SK-N-SH treated with all-trans-retinoic acid at 6 μM for 48 hours (cell line): ENCODE measurements at regions not wholly inside any gene's neighbourhood (a gene's known extent, or its start where the extent isn't known, plus 50 kb on each side); places are given as distances from the start of the nearest gene placed in this dataset.
A peak's percentile ranks its signal among the peaks of the same experiment; 100 is the strongest.

Experiments
- ATAC-seq: fragments of 200-7000 bp; cut with Tn5 transposase; 3 replicates; pipeline ENCODE4 v1.9.1; 2020; ENCODE audit warnings: mild to moderate bottlenecking, moderate library complexity
- ARNTL ChIP-seq: fragments of 450-650 bp; formaldehyde crosslinking; IDR thresholded peaks from 2 replicates; pipeline ENCODE4 v1.5.0; 2020; ENCODE audit warnings: low read depth, mild to moderate bottlenecking, moderate library complexity, borderline replicate concordance
- CSDC2 ChIP-seq: fragments of 250-450 bp; sonication (Bioruptor Pico); IDR thresholded peaks from 2 replicates; pipeline ENCODE4 v1.5.0; 2020; ENCODE audit warnings: mild to moderate bottlenecking, moderate library complexity
- ESRRG ChIP-seq: fragments of 250-450 bp; sonication (Bioruptor Pico); IDR thresholded peaks from 2 replicates; pipeline ENCODE4 v1.6.1; 2021; ENCODE audit warnings: mild to moderate bottlenecking
- GLIS3 ChIP-seq: fragments of 250-450 bp; sonication (Bioruptor Pico); IDR thresholded peaks from 2 replicates; pipeline ENCODE4 v1.5.0; 2020; ENCODE audit warnings: mild to moderate bottlenecking, moderate library complexity
- ISL1 ChIP-seq: fragments of 250-450 bp; sonication (Bioruptor Pico); IDR thresholded peaks from 2 replicates; pipeline ENCODE4 v2.1.2; 2022; ENCODE audit warnings: mild to moderate bottlenecking, moderate library complexity
- OSR1 ChIP-seq: fragments of 250-450 bp; sonication (Bioruptor Pico); IDR thresholded peaks from 2 replicates; pipeline ENCODE4 v1.8.0; 2022; ENCODE audit warnings: moderate library complexity, mild to moderate bottlenecking, inconsistent platforms
- PPARA ChIP-seq: fragments of 250-450 bp; sonication (Bioruptor Pico); IDR thresholded peaks from 2 replicates; pipeline ENCODE4 v1.5.0; 2020; ENCODE audit warnings: mild to moderate bottlenecking, borderline replicate concordance
- RARB ChIP-seq: fragments of 250-450 bp; sonication (Bioruptor Pico); IDR thresholded peaks from 2 replicates; pipeline ENCODE4 v1.8.0; 2021; ENCODE audit warnings: mild to moderate bottlenecking, moderate library complexity
- SNAI2 ChIP-seq: fragments of 250-450 bp; sonication (Bioruptor Pico); IDR thresholded peaks from 2 replicates; pipeline ENCODE4 v1.5.0; 2020; ENCODE audit warnings: mild to moderate bottlenecking, moderate library complexity
- TCF4 ChIP-seq: fragments of 250-450 bp; sonication (Bioruptor Pico); IDR thresholded peaks from 2 replicates; pipeline ENCODE4 v1.8.0; 2021; ENCODE audit warnings: mild to moderate bottlenecking, moderate library complexity, borderline replicate concordance
- TOX ChIP-seq: fragments of 250-450 bp; sonication (Bioruptor Pico); IDR thresholded peaks from 2 replicates; pipeline ENCODE4 v1.8.0; 2021; ENCODE audit warnings: mild to moderate bottlenecking, moderate library complexity, borderline replicate concordance
- ZC3H10 ChIP-seq: fragments of 250-450 bp; sonication (Bioruptor Pico); IDR thresholded peaks from 2 replicates; pipeline ENCODE4 v1.5.1; 2021; ENCODE audit warnings: mild to moderate bottlenecking, moderate library complexity
- ZFP3 ChIP-seq: fragments of 250-450 bp; sonication (Bioruptor Pico); IDR thresholded peaks from 2 replicates; pipeline ENCODE4 v1.5.0; 2020; ENCODE audit warnings: mild to moderate bottlenecking, moderate library complexity
- ZNF565 ChIP-seq: fragments of 450-650 bp; formaldehyde crosslinking; conservative IDR thresholded peaks from 2 replicates; pipeline ENCODE4 v1.5.0; 2020; ENCODE audit warnings: low read depth, mild to moderate bottlenecking, moderate library complexity
- ZNF8 ChIP-seq: fragments of 450-650 bp; formaldehyde crosslinking; IDR thresholded peaks from 2 replicates; pipeline ENCODE4 v1.5.0; 2020; ENCODE audit warnings: mild to moderate bottlenecking, moderate library complexity
- TF ChIP-seq, protein P1 (sequence below): fragments of 250-450 bp; sonication (Bioruptor Pico); IDR thresholded peaks from 2 replicates; pipeline ENCODE4 v1.8.0; 2021; ENCODE audit warnings: low read depth, mild to moderate bottlenecking, moderate library complexity, borderline replicate concordance
- TF ChIP-seq, protein P2 (sequence below): fragments of 250-450 bp; sonication (Bioruptor Pico); IDR thresholded peaks from 2 replicates; pipeline ENCODE4 v1.5.0; 2020; ENCODE audit warnings: mild to moderate bottlenecking, moderate library complexity
- TF ChIP-seq, protein P3 (sequence below): fragments of 250-450 bp; sonication (Bioruptor Pico); IDR thresholded peaks from 2 replicates; pipeline ENCODE4 v1.5.1; 2021; ENCODE audit warnings: mild to moderate bottlenecking, moderate library complexity

DNA sequence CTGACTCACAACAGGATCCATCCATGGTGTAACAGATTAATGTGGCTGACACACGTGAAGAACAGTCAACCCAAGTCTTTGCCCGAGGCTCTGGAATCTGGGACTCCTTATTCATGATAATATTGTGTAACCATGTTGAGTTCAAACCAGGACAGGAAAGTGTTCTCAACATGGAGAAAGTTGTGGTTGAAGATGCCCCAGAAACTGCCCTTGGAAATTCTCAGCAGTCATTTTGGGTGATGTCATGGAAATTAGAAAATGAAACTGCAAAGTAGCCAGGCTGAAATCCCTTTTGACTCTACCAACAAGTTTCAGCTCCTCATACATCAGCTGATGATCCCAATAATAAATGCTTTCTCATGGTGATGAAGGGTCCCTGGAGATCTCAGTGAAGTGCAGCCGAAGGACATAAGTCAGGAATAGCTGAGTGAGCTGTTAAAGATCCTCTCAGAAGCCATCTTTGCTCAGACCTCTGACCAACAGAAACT lies 307.7 kb downstream of the TNS1 start:
- ATAC-seq = no peak; the same call in 1 of the 3 replicates

DNA sequence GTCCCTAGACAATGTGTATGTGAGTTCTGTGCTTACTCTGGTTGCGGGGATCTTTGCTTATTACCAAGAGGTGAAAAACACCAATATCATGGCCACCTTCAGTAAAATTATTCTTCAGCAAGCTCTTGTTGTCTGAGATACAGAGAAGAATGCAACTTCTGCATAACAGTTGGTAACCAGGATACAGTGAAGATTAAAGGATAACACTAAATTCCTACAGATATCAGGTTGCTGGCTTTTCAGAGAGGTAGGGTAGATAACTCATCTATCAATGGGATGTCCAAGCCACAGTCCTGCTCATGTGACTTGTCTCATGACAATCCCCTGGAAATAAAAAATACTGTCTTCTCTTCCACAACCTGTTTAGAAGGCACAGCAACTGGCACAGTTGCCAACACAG lies 308.5 kb downstream of the TNS1 start:
- TF ChIP-seq ZFP3 (CRISPR knock-in tag) (no peak), OSR1 (no peak), TCF4 (CRISPR knock-in tag) (no peak), ESRRG (CRISPR knock-in tag) (no peak), ZNF565 (CRISPR knock-in tag) (no peak), RARB (no peak), PPARA (no peak), SNAI2 (CRISPR knock-in tag) (no peak)
- TF ChIP-seq, protein P1, sequence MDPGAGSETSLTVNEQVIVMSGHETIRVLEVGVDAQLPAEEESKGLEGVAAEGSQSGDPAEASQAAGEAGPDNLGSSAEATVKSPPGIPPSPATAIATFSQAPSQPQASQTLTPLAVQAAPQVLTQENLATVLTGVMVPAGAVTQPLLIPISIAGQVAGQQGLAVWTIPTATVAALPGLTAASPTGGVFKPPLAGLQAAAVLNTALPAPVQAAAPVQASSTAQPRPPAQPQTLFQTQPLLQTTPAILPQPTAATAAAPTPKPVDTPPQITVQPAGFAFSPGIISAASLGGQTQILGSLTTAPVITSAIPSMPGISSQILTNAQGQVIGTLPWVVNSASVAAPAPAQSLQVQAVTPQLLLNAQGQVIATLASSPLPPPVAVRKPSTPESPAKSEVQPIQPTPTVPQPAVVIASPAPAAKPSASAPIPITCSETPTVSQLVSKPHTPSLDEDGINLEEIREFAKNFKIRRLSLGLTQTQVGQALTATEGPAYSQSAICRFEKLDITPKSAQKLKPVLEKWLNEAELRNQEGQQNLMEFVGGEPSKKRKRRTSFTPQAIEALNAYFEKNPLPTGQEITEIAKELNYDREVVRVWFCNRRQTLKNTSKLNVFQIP (CRISPR knock-in tag) = no peak
- TF ChIP-seq, protein P2, sequence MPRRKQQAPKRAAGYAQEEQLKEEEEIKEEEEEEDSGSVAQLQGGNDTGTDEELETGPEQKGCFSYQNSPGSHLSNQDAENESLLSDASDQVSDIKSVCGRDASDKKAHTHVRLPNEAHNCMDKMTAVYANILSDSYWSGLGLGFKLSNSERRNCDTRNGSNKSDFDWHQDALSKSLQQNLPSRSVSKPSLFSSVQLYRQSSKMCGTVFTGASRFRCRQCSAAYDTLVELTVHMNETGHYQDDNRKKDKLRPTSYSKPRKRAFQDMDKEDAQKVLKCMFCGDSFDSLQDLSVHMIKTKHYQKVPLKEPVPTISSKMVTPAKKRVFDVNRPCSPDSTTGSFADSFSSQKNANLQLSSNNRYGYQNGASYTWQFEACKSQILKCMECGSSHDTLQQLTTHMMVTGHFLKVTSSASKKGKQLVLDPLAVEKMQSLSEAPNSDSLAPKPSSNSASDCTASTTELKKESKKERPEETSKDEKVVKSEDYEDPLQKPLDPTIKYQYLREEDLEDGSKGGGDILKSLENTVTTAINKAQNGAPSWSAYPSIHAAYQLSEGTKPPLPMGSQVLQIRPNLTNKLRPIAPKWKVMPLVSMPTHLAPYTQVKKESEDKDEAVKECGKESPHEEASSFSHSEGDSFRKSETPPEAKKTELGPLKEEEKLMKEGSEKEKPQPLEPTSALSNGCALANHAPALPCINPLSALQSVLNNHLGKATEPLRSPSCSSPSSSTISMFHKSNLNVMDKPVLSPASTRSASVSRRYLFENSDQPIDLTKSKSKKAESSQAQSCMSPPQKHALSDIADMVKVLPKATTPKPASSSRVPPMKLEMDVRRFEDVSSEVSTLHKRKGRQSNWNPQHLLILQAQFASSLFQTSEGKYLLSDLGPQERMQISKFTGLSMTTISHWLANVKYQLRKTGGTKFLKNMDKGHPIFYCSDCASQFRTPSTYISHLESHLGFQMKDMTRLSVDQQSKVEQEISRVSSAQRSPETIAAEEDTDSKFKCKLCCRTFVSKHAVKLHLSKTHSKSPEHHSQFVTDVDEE (CRISPR knock-in tag) = no peak

More for the DNA sequence above, 307.7 kb downstream of the TNS1 start:
- no peak for TF ChIP-seq TOX (CRISPR knock-in tag)

DNA sequence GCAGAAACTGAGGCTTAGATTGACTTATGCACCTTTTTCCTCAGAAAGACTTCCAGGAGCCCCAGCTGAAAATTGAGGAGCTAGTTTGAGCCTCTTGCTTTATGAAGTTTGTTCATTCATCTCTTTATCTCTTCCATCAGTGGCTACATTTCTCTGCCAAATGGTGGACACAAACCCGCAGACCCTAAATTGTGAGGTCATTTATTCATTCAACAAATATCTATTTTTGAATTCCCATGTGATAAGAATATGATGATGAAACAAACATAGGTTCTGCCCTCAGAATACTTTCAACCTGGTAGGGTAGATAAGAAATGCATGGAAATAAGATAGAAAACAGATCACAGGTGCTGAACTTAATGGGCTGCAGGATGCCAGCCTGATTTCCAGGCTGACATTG lies 309.4 kb downstream of the TNS1 start:
- no peak for TF ChIP-seq GLIS3 (CRISPR knock-in tag)
- TF ChIP-seq ZNF565 (CRISPR knock-in tag) = no peak
- TF ChIP-seq SNAI2 (CRISPR knock-in tag) = no peak
- TF ChIP-seq TCF4 (CRISPR knock-in tag) = no peak
- TF ChIP-seq, protein P2 (CRISPR knock-in tag) = no peak
- no peak for TF ChIP-seq PPARA
- no peak for TF ChIP-seq CSDC2 (CRISPR knock-in tag)

More for the DNA sequence above, 308.5 kb downstream of the TNS1 start:
- ATAC-seq = peak; percentile 28; the same call in 1 of the 3 replicates

DNA sequence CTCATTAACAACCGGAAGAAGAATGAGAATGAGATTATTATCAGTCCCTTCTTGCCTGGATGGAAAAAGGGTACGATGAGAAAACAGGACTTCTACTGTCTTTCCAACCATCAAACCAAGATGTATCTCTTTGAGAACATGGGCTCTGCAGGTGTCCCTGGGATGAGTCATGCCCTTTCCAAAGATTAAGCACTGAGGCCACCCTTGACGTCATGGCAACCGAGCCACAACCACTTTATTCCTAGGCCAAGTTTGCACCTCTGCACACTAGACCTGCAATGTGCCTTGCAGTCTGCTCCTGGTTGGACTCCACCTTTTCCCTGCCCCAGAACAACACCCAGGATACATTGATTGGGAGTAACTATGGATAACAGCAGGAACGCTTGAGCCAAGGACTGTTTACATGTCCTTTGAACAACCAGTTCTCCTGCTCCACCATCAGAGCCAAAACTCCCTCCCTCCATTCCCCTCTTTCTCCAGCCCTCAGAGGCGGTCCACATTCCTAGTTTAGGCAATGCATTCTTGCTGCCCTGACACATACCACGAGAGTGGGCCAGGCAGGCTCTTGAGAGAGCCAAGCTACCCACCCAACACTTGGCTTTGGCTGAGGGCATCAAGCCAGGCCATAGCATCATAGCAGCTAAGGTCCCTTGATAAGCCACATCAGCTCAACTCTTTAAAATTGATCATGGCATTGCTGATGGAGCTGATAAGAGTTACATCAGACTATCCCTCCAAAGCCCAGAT lies 310.7 kb downstream of the TNS1 start:
- no peak; the same call in 2 of the 3 replicates for ATAC-seq
- TF ChIP-seq SNAI2 (CRISPR knock-in tag) (no peak), ZC3H10 (CRISPR knock-in tag) (no peak), ZNF8 (CRISPR knock-in tag) (no peak), ISL1 (CRISPR knock-in tag) (no peak), ZNF565 (CRISPR knock-in tag) (no peak), TOX (CRISPR knock-in tag) (no peak), RARB (no peak), ZFP3 (CRISPR knock-in tag) (no peak), ESRRG (CRISPR knock-in tag) (no peak), CSDC2 (CRISPR knock-in tag) (no peak), ARNTL (no peak), OSR1 (no peak)
- TF ChIP-seq, protein P2 (CRISPR knock-in tag) = no peak
- TF ChIP-seq, protein P1 (CRISPR knock-in tag) = no peak
- TF ChIP-seq, protein P3, sequence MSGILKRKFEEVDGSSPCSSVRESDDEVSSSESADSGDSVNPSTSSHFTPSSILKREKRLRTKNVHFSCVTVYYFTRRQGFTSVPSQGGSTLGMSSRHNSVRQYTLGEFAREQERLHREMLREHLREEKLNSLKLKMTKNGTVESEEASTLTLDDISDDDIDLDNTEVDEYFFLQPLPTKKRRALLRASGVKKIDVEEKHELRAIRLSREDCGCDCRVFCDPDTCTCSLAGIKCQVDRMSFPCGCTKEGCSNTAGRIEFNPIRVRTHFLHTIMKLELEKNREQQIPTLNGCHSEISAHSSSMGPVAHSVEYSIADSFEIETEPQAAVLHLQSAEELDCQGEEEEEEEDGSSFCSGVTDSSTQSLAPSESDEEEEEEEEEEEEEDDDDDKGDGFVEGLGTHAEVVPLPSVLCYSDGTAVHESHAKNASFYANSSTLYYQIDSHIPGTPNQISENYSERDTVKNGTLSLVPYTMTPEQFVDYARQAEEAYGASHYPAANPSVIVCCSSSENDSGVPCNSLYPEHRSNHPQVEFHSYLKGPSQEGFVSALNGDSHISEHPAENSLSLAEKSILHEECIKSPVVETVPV (CRISPR knock-in tag) = no peak

More for the DNA sequence above, 309.4 kb downstream of the TNS1 start:
- no peak for ATAC-seq
